Tibial nerve (tissue), 4 donors: ENCODE measurements at regions not wholly inside any gene's neighbourhood (a gene's known extent, or its start where the extent isn't known, plus 50 kb on each side); places are given as distances from the start of the nearest gene placed in this dataset.

Experiments
- EP300 ChIP-seq, 2 donors: sonication (generic); formaldehyde crosslinking; IDR thresholded peaks; one replicate each; pipeline ENCODE4 v1.6.1; 2017; ENCODE audit warnings: antibody characterized with exemption in 2 of 2, mild to moderate bottlenecking in 1 of 2
- POLR2A ChIP-seq, 2 donors: fragments of 450-650 bp; IDR thresholded peaks; one replicate each; pipeline ENCODE4 v1.6.1; 2017; ENCODE audit warnings: antibody characterized with exemption in 2 of 2, mild to moderate bottlenecking in 2 of 2, moderate library complexity in 2 of 2
- TF ChIP-seq, protein P1 (sequence below), 5 experiments: fragments of 200-600 bp in 3 of 5; fragments of 450-650 bp in 2 of 5; sonication (generic) in 3 of 5; IDR thresholded peaks; one replicate each; pipeline ENCODE4 v1.5.1; 2016 to 2019; ENCODE audit warnings: antibody characterized with exemption in 5 of 5, mild to moderate bottlenecking in 3 of 5, moderate library complexity in 2 of 5

DNA sequence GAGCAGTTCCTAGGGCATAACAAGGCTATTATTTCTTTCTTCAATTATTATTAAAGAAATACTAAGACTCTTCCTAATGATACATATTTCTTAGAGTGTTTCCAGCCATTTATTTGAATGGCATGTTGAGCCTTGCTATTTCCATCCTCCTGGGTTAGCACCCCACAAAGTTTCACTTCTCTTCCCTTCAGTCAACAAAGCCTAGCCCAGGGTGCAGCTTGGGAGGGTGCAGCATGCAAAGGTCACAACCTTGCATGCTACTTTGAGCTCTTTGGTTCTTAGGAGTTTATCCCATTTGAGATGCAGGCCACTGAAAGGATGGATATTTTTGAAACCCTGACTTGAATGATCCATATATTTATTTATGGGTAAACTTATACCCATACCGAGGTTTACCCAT is 454.4 kb upstream of the MEIS1 start:
- TF ChIP-seq, protein P1, sequence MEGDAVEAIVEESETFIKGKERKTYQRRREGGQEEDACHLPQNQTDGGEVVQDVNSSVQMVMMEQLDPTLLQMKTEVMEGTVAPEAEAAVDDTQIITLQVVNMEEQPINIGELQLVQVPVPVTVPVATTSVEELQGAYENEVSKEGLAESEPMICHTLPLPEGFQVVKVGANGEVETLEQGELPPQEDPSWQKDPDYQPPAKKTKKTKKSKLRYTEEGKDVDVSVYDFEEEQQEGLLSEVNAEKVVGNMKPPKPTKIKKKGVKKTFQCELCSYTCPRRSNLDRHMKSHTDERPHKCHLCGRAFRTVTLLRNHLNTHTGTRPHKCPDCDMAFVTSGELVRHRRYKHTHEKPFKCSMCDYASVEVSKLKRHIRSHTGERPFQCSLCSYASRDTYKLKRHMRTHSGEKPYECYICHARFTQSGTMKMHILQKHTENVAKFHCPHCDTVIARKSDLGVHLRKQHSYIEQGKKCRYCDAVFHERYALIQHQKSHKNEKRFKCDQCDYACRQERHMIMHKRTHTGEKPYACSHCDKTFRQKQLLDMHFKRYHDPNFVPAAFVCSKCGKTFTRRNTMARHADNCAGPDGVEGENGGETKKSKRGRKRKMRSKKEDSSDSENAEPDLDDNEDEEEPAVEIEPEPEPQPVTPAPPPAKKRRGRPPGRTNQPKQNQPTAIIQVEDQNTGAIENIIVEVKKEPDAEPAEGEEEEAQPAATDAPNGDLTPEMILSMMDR (IDR thresholded peaks at IDR 0.05): no peak
- TF ChIP-seq POLR2A (IDR thresholded peaks at IDR 0.05) (no peak), EP300 (IDR thresholded peaks at IDR 0.05) (no peak)
